H7 (cell line): ENCODE measurements at regions not wholly inside any gene's neighbourhood (a gene's known extent, or its start where the extent isn't known, plus 50 kb on each side); places are given as distances from the start of the nearest gene placed in this dataset.

Experiments
- DNase-seq: peaks from one replicate; pipeline ENCODE4 v3.0.0; 2012
- H3K27me3 ChIP-seq: 2 replicates; pipeline ENCODE4 v1.6.0; 2011; ENCODE audit warnings: mild to moderate bottlenecking, low read length; ENCODE audit not compliant: control insufficient read depth, insufficient read depth
- H3K36me3 ChIP-seq: replicated peaks from 2 replicates; pipeline ENCODE4 v1.5.1; 2011; ENCODE audit warnings: low read length; ENCODE audit not compliant: control insufficient read depth, insufficient read depth
- H3K4me3 ChIP-seq: 2 replicates; pipeline ENCODE4 v1.5.1; 2011; ENCODE audit warnings: low read depth, mild to moderate bottlenecking, control low read depth, low read length, moderate library complexity; ENCODE audit not compliant: insufficient read depth

DNA sequence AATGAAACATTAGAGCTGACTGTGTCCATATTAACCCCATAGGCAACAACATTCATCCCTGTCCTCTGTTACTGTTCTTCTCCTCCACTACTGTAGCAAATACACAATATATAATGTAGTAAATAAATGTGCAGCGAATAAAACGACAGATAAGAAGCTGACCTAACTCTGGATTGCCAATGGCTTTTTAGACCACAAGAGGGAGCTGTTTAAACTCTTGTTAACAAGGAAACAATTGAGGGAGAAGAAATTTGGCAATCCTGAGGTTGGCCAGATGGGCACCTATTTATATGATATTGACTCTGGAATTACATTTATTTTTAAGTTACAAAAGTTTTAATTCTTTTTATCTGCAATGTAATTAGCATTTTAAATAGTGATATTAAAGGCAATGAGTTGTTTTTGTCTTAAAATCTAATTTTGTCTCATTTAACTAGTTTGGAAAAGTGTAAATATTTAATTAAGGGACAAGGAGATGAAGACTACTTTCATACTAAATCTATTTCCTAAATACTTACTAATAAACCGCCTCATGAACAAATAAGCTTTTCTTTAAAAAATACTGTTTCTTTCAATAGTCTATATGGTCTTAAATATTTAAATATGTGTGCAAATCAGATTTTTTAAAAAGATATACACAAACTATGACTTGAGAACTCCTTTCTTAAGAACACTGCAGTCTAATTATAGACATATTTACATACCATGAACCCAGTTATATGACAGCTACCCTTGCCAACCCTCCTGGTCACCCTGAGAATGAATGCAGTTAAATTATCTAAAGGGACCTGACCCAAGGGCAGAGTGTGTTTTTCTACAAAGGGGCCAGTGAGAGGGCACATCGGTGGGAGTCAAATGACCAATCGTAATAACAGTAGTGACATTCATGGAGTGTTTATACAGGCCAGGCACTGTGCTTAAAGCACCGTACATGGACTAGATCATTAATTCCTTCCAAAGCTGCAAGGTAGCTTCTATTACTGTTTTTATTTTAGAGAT, 52.9 kb upstream of the HPF1 start:
- no peak overlapping the region for H3K4me3 ChIP-seq
- H3K36me3 ChIP-seq, result no peaks in the 10 kb centered on the region
- DNase-seq, result peak; percentile 56
- no peaks in the 10 kb centered on the region for H3K27me3 ChIP-seq

DNA sequence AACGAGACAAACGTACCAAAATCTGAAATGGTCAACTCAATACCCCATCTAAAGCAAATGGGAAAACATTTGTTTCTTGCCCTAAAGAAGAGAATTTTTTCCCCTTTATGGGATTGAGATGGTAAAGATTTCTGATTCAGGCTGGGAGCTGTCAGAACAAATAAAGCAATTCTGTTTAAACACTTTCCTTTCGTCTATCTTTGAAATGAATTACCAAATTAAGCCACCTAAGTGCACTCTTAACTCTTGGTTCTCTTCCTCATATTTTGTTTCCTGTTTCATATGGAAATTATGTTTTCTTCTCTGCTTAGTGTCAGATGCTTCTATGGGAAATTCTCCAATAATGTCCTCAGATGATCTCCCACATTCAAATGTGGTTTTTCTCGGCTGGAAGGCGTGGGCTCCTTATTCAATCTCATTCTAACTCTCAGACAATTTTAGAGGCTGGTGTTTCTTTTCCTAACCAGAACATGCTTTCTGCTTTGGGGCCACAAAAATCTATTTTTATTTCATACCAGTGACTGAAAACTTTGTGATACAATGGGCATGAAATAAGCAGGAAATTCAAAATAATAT, 50.3 kb upstream of the HPF1 start:
- Histone ChIP-seq H3K36me3 (no peaks in the 10 kb centered on the region), H3K4me3 (no peak overlapping the region), H3K27me3 (no peaks in the 10 kb centered on the region)
- DNase-seq, result no peak
